ENCODE measurements at regions not wholly inside any gene's neighbourhood (a gene's known extent, or its start where the extent isn't known, plus 50 kb on each side); places are given as distances from the start of the nearest gene placed in this dataset.
"Not testable (repeated sequence)": the region's sequence is repeated elsewhere in the genome, so short reads cannot be mapped to it uniquely, and the experiment has no call there.

GRCh38 chr20:48440916-48441315 lies 386.9 kb downstream of the PREX1 start (continued):
- no peak for TF ChIP-seq MEF2B (IDR thresholded peaks at IDR 0.05; ENCODE audit: partially characterized antibody, poor library complexity, severe bottlenecking)
- TF ChIP-seq PML (IDR thresholded peaks at IDR 0.05; ENCODE audit: low read length), result no peak
- no peak for TF ChIP-seq BCL11A (IDR thresholded peaks at IDR 0.05; ENCODE audit: low read depth, low read length)
- no peak for TF ChIP-seq CTCF (IDR thresholded peaks at IDR 0.05 in 2 of 3, conservative IDR thresholded peaks at IDR 0.05 in 1 of 3; ENCODE audit: control insufficient read depth in 2 of 3, extremely low read depth in 1 of 3, insufficient read depth in 1 of 3, low read depth in 3 of 3, low read length in 3 of 3)

GRCh38 chr20:48440261-48440660 lies 387.5 kb downstream of the PREX1 start:
- H3K9me3 ChIP-seq (replicated peaks; ENCODE audit: control insufficient read depth, insufficient read depth, low read length); H3K79me2 ChIP-seq (ENCODE audit: control insufficient read depth, insufficient read depth, low read length); H3K4me2 ChIP-seq (ENCODE audit: control insufficient read depth, insufficient read depth); H3K27me3 ChIP-seq (replicated peaks in 1 of 2; ENCODE audit: control insufficient read depth in 2 of 2, insufficient read depth in 2 of 2, low read length in 1 of 2); H3K27ac ChIP-seq (ENCODE audit: control insufficient read depth, insufficient read depth); H3K36me3 ChIP-seq (ENCODE audit: control insufficient read depth in 2 of 2, insufficient read depth in 2 of 2, low read length in 1 of 2); DNase-seq (ENCODE audit: low read depth, low spot score); CTCF ChIA-PET; SMC1A ChIA-PET (ENCODE audit: uncharacterized antibody, unreplicated experiment); ATAC-seq; H3K9ac ChIP-seq (ENCODE audit: control insufficient read depth, insufficient read depth, low read length); H4K20me1 ChIP-seq (ENCODE audit: control insufficient read depth, insufficient read depth); BruUV-seq (replicated peaks); H2AFZ ChIP-seq (ENCODE audit: control insufficient read depth, low read depth, low read length); H3K4me1 ChIP-seq (ENCODE audit: control insufficient read depth, insufficient read depth, low read length); FAIRE-seq; in situ Hi-C loops (cut with MboI); H3K4me3 ChIP-seq; intact Hi-C loops (cut with micrococcal nuclease; ENCODE audit: unreplicated experiment); POLR2A ChIA-PET: not testable (repeated sequence)
- WGBS (ENCODE audit: insufficient coverage, insufficient replicate concordance, low lambda C conversion rate, missing lambda C conversion rate), result 13% methylated on average over 3 of the region's 3 CpGs
- RAD21 ChIA-PET (ENCODE audit: unreplicated experiment), result interaction anchor here (1.0 kb wide), 1 partner anchor 180 kb away, joined by 3 read pairs; no protein-coding TSS in a partner anchor
